Chondrocyte (in vitro differentiated cells): ENCODE measurements at regions not wholly inside any gene's neighbourhood (a gene's known extent, or its start where the extent isn't known, plus 50 kb on each side); places are given as distances from the start of the nearest gene placed in this dataset.

ENCODE experiments used
- DNase-seq: peaks from one replicate; pipeline ENCODE4 v3.0.0; 2021; ENCODE audit warnings: mixed read lengths, low spot score
- H3K27ac Mint-ChIP-seq: one replicate; pipeline ENCODE4 v1.8.0; 2021; ENCODE audit warnings: mild to moderate bottlenecking, moderate library complexity, mixed read lengths; ENCODE audit not compliant: unreplicated experiment
- H3K27me3 Mint-ChIP-seq: 2 replicates; pipeline ENCODE4 v1.8.0; 2021; ENCODE audit warnings: low read depth, mixed read lengths
- H3K36me3 Mint-ChIP-seq: 2 replicates; pipeline ENCODE4 v1.8.0; 2021; ENCODE audit warnings: low read depth, mixed read lengths
- H3K4me1 Mint-ChIP-seq: 2 replicates; pipeline ENCODE4 v1.8.0; 2021; ENCODE audit warnings: low read depth, mild to moderate bottlenecking, mixed read lengths
- H3K4me3 Mint-ChIP-seq: one replicate; pipeline ENCODE4 v1.8.0; 2021; ENCODE audit warnings: mild to moderate bottlenecking, moderate library complexity, mixed read lengths; ENCODE audit not compliant: unreplicated experiment
- H3K9me3 Mint-ChIP-seq: 2 replicates; pipeline ENCODE4 v1.8.0; 2021; ENCODE audit warnings: low read depth, mixed read lengths
- CTCF ChIP-seq: fragments of 200-600 bp; sonication (generic); IDR thresholded peaks from 2 replicates; pipeline ENCODE4 v1.5.0; 2021; ENCODE audit warnings: antibody characterized with exemption, mild to moderate bottlenecking, moderate library complexity

GRCh38 chr6:145080651-145081050 is 654.7 kb downstream of the EPM2A start:
- H3K4me3 Mint-ChIP-seq: no peak overlapping the region
- no peak for TF ChIP-seq CTCF
- no peaks in the 10 kb centered on the region for H3K27me3 Mint-ChIP-seq
- no peak overlapping the region for H3K27ac Mint-ChIP-seq
- peaks cover 13% of the 10 kb centered on the region for H3K4me1 Mint-ChIP-seq
- H3K36me3 Mint-ChIP-seq: no peaks in the 10 kb centered on the region
- DNase-seq: no peak
- peaks cover 4% of the 10 kb centered on the region for H3K9me3 Mint-ChIP-seq

- H3K27ac Mint-ChIP-seq: no peak overlapping the region
- peaks cover 22% of the 10 kb centered on the region for H3K4me1 Mint-ChIP-seq
- no peak for TF ChIP-seq CTCF
- no peak for DNase-seq
- peaks cover under 1% of the 10 kb centered on the region for H3K9me3 Mint-ChIP-seq
- H3K27me3 Mint-ChIP-seq: no peaks in the 10 kb centered on the region
- H3K4me3 Mint-ChIP-seq: no peak overlapping the region
- H3K36me3 Mint-ChIP-seq: no peaks in the 10 kb centered on the region
These were observed 653.6 kb downstream of the EPM2A start for GRCh38 chr6:145081677-145082076.

GRCh38 chr6:145082359-145082758 is 653.0 kb downstream of the EPM2A start:
- no peak for DNase-seq
- H3K27me3 Mint-ChIP-seq: no peaks in the 10 kb centered on the region
- no peaks in the 10 kb centered on the region for H3K36me3 Mint-ChIP-seq
- no peak overlapping the region for H3K27ac Mint-ChIP-seq
- H3K4me1 Mint-ChIP-seq: peaks cover 28% of the 10 kb centered on the region
- no peak for TF ChIP-seq CTCF
- no peak overlapping the region for H3K4me3 Mint-ChIP-seq
- H3K9me3 Mint-ChIP-seq: no peaks in the 10 kb centered on the region

- Mint-ChIP-seq H3K36me3 (no peaks in the 10 kb centered on the region), H3K4me3 (no peak overlapping the region), H3K4me1 (peaks cover 16% of the 10 kb centered on the region), H3K9me3 (no peaks in the 10 kb centered on the region), H3K27me3 (no peaks in the 10 kb centered on the region), H3K27ac (peak overlapping the region; percentile 14)
- DNase-seq: no peak
- TF ChIP-seq CTCF: no peak
These were observed 649.1 kb downstream of the EPM2A start for GRCh38 chr6:145086197-145086596.

- DNase-seq: no peak
- Mint-ChIP-seq H3K9me3 (no peaks in the 10 kb centered on the region), H3K4me1 (peaks cover 16% of the 10 kb centered on the region), H3K4me3 (no peak overlapping the region), H3K27me3 (no peaks in the 10 kb centered on the region), H3K27ac (peak overlapping the region; percentile 36), H3K36me3 (no peaks in the 10 kb centered on the region)
- no peak for TF ChIP-seq CTCF
These were observed 648.3 kb downstream of the EPM2A start for GRCh38 chr6:145087034-145087433.
